ENCODE measurements at regions not wholly inside any gene's neighbourhood (a gene's known extent, or its start where the extent isn't known, plus 50 kb on each side); places are given as distances from the start of the nearest gene placed in this dataset.

DNA sequence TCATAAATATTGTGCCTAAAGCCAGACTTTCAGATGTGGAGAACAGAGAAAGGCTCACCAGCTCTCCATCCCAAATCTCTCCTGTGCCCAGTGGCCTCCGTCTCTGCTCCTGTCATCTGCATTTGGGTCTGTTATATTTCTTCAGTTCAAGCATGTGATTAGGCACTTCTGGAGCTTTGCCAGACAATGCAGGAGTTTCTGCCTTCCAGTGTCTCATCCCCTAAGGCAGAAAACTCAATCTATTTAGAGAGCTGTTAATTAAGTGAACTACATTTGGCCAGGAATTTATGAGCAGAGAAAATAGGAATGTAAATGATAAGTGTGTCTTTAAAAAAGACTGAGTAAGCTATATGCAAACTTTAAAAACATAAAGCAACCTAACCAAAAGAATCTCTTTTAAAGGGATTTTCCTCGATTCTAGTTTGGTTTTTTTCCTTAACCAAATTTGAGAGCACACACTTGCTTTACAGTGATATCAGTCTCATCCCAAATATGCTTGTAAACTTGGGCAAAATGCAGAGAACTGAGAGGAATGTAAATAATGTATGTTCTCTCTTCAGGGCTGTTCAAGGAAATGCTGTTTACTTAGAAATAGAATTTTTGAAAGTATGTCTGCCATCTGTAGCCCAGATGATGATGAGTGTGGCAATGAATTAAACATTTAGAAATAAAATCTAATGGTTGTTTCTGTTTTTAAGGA, 113.9 kb downstream of the ELOVL4 start:
- peak; percentile 15 for DNase-seq
- Histone ChIP-seq H3K4me3 (ENCODE audit: low read length) (no peak overlapping the region), H3K36me3 (ENCODE audit: control insufficient read depth, insufficient read depth, low read length) (no peaks in the 10 kb centered on the region), H3K4me1 (ENCODE audit: control insufficient read depth, insufficient read depth, low read length) (no peaks in the 10 kb centered on the region), H3K27me3 (ENCODE audit: control insufficient read depth, insufficient read depth, low read length) (no peaks in the 10 kb centered on the region), H3K9me3 (replicated peaks; ENCODE audit: control insufficient read depth, low read depth, low read length) (no peaks in the 10 kb centered on the region), H3K27ac (ENCODE audit: low read length) (no peak overlapping the region)
- WGBS (ENCODE audit: insufficient coverage): no CpG with 5 or more reads among the region's 2 CpGs

DNA sequence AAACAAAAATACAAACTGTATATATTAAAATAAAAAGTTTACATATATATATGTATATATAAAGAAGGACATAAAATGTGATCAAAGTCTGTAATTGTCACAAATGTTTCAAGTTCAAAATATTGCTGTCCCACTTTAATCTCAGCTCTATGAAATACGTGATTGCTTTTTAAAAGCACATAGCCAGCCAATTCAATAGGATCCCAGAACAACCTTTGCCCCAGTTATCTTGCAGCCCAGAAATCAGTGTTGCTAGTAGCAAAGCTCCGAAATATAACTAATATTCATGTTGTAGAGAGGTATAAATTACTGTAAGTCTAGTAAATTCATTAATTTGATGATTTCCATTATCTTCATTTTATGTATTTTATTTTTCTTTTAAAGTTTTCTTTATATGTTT, 114.6 kb downstream of the ELOVL4 start:
- no peaks in the 10 kb centered on the region for H3K9me3 ChIP-seq (replicated peaks; ENCODE audit: control insufficient read depth, low read depth, low read length)
- DNase-seq: no peak
- 78% methylated on average over 1 of the region's 2 CpGs for WGBS (ENCODE audit: insufficient coverage)
- H3K36me3 ChIP-seq (ENCODE audit: control insufficient read depth, insufficient read depth, low read length): no peaks in the 10 kb centered on the region
- no peak overlapping the region for H3K4me3 ChIP-seq (ENCODE audit: low read length)
- H3K27ac ChIP-seq (ENCODE audit: low read length): no peak overlapping the region
- no peaks in the 10 kb centered on the region for H3K4me1 ChIP-seq (ENCODE audit: control insufficient read depth, insufficient read depth, low read length)
- no peaks in the 10 kb centered on the region for H3K27me3 ChIP-seq (ENCODE audit: control insufficient read depth, insufficient read depth, low read length)

GRCh38 chr6:79824202-79824601, 123.2 kb downstream of the ELOVL4 start:
- no peak overlapping the region for H3K27ac ChIP-seq (ENCODE audit: low read length)
- H3K4me1 ChIP-seq (ENCODE audit: control insufficient read depth, insufficient read depth, low read length): no peaks in the 10 kb centered on the region
- H3K9me3 ChIP-seq (replicated peaks; ENCODE audit: control insufficient read depth, low read depth, low read length): no peaks in the 10 kb centered on the region
- no peaks in the 10 kb centered on the region for H3K27me3 ChIP-seq (ENCODE audit: control insufficient read depth, insufficient read depth, low read length)
- H3K4me3 ChIP-seq (ENCODE audit: low read length): no peak overlapping the region
- peak; percentile 23 for DNase-seq
- WGBS (ENCODE audit: insufficient coverage): no CpG with 5 or more reads among the region's 2 CpGs
- H3K36me3 ChIP-seq (ENCODE audit: control insufficient read depth, insufficient read depth, low read length): no peaks in the 10 kb centered on the region

GRCh38 chr6:79821859-79822258, 125.5 kb downstream of the ELOVL4 start:
- DNase-seq: no peak
- Histone ChIP-seq H3K4me1 (ENCODE audit: control insufficient read depth, insufficient read depth, low read length) (no peaks in the 10 kb centered on the region), H3K36me3 (ENCODE audit: control insufficient read depth, insufficient read depth, low read length) (no peaks in the 10 kb centered on the region), H3K4me3 (ENCODE audit: low read length) (no peak overlapping the region), H3K27me3 (ENCODE audit: control insufficient read depth, insufficient read depth, low read length) (no peaks in the 10 kb centered on the region), H3K27ac (ENCODE audit: low read length) (no peak overlapping the region), H3K9me3 (replicated peaks; ENCODE audit: control insufficient read depth, low read depth, low read length) (no peaks in the 10 kb centered on the region)
- no CpG with 5 or more reads among the region's 3 CpGs for WGBS (ENCODE audit: insufficient coverage)

- DNase-seq: no peak
- 67% methylated on average over 1 of the region's 3 CpGs for WGBS (ENCODE audit: insufficient coverage)
- H3K36me3 ChIP-seq (ENCODE audit: control insufficient read depth, insufficient read depth, low read length): no peaks in the 10 kb centered on the region
Observed at GRCh38 chr6:79818471-79818870, 128.9 kb downstream of the ELOVL4 start.

DNA sequence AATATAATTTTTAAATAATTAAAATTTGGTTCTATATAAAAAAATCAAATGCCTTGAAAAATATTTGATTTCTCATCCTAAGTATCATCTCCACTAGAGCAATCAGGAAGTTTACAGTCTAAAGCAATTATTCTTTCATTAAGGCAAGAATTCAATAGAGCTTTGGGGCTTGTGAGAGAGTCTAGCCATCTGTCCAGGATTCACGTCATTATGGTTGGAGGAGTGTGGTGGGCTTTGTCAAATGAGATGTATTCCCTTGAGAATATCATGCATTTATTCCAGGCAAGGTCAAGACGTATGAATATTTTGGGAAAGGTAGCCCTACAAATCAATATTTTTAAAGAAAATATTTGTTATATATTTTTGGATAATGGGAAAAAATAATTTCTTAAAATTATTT, 132.4 kb downstream of the ELOVL4 start:
- no CpG with 5 or more reads among the region's 2 CpGs for WGBS (ENCODE audit: insufficient coverage)
- Histone ChIP-seq H3K36me3 (ENCODE audit: control insufficient read depth, insufficient read depth, low read length) (no peaks in the 10 kb centered on the region), H3K4me1 (ENCODE audit: control insufficient read depth, insufficient read depth, low read length) (peaks cover 4% of the 10 kb centered on the region), H3K27me3 (ENCODE audit: control insufficient read depth, insufficient read depth, low read length) (no peaks in the 10 kb centered on the region), H3K27ac (ENCODE audit: low read length) (no peak overlapping the region), H3K4me3 (ENCODE audit: low read length) (no peak overlapping the region), H3K9me3 (replicated peaks; ENCODE audit: control insufficient read depth, low read depth, low read length) (no peaks in the 10 kb centered on the region)
- no peak for DNase-seq

More at GRCh38 chr6:79818471-79818870, 128.9 kb downstream of the ELOVL4 start:
- H3K4me3 ChIP-seq (ENCODE audit: low read length): no peak overlapping the region
- H3K27ac ChIP-seq (ENCODE audit: low read length): no peak overlapping the region
- no peaks in the 10 kb centered on the region for H3K9me3 ChIP-seq (replicated peaks; ENCODE audit: control insufficient read depth, low read depth, low read length)
- no peaks in the 10 kb centered on the region for H3K27me3 ChIP-seq (ENCODE audit: control insufficient read depth, insufficient read depth, low read length)
- H3K4me1 ChIP-seq (ENCODE audit: control insufficient read depth, insufficient read depth, low read length): no peaks in the 10 kb centered on the region

DNA sequence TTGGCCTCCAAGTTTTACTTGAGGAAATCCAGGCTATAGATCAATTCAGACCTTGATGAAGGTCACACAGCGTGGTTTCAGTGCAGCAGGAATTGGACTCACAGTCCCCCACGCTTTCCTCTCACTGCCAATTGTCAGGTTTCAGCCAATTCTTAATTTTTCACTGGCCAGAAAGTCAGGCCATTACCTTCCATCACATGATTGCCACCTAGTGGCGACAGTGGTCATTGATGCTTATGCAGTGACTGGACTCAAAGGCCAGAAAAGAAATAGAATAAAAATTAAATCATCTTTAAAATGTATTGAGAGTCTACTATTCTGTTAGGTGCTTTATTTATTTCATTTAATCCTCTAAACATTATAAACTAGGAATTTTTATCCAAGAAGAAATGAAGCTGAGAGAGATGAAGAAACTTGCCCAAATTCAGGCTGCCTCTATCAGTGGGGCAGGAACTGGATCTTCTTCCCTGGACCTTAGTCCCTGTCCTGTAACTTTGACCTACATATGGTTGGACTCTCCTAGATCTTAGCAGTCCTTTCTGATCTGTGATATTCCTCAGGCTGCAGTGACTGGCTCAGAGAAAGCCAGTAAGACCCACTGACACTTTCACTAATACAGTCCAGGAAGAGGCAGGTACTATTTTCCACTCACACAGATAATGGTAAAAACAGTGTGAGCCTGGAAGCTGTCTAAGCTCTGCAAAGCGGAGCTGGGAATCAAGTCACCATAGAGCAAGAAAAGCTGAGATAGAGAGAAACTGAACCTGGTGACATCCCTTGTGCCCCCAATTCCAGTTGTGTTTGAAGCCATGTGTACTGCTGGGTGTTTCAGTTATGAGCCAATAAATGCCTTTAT, 133.3 kb downstream of the ELOVL4 start:
- WGBS (ENCODE audit: insufficient coverage): 5% methylated on average over 3 of the region's 4 CpGs
- H3K4me3 ChIP-seq (ENCODE audit: low read length): no peak overlapping the region

GRCh38 chr6:79813143-79813850, 134.1 kb downstream of the ELOVL4 start:
- no peaks in the 10 kb centered on the region for H3K36me3 ChIP-seq (ENCODE audit: control insufficient read depth, insufficient read depth, low read length)
- no peak overlapping the region for H3K27ac ChIP-seq (ENCODE audit: low read length)
- DNase-seq: no peak
- no peaks in the 10 kb centered on the region for H3K9me3 ChIP-seq (replicated peaks; ENCODE audit: control insufficient read depth, low read depth, low read length)
- H3K4me3 ChIP-seq (ENCODE audit: low read length): no peak overlapping the region
- H3K27me3 ChIP-seq (ENCODE audit: control insufficient read depth, insufficient read depth, low read length): no peaks in the 10 kb centered on the region
- no CpG with 5 or more reads among the region's 2 CpGs for WGBS (ENCODE audit: insufficient coverage)
- peaks cover 4% of the 10 kb centered on the region for H3K4me1 ChIP-seq (ENCODE audit: control insufficient read depth, insufficient read depth, low read length)

More for the DNA sequence above, 133.3 kb downstream of the ELOVL4 start:
- H3K27ac ChIP-seq (ENCODE audit: low read length): no peak overlapping the region
- H3K4me1 ChIP-seq (ENCODE audit: control insufficient read depth, insufficient read depth, low read length): peaks cover 4% of the 10 kb centered on the region
- no peaks in the 10 kb centered on the region for H3K9me3 ChIP-seq (replicated peaks; ENCODE audit: control insufficient read depth, low read depth, low read length)
- DNase-seq: peak; percentile 92
- H3K27me3 ChIP-seq (ENCODE audit: control insufficient read depth, insufficient read depth, low read length): no peaks in the 10 kb centered on the region
- no peaks in the 10 kb centered on the region for H3K36me3 ChIP-seq (ENCODE audit: control insufficient read depth, insufficient read depth, low read length)

DNA sequence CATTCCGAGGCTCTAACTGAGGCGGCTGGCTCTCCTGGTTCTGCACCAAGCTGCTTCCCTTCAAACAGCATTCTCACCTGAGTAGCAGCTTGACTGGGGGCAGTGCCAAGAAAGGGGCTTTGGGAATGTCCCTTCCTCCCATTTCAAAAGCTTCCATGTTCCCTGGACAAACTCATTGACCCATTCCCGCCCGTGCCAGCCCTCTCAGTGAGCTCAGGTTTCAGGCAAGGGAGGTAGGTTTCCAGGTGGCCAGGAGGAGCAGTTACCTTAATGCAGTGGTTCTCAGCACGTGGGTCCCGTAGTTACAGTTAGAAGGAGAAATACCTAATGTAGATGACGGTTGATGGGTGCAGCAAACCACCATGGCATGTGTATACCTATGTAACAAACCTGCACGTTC, 135.2 kb downstream of the ELOVL4 start:
- Histone ChIP-seq H3K4me3 (ENCODE audit: low read length) (no peak overlapping the region), H3K9me3 (replicated peaks; ENCODE audit: control insufficient read depth, low read depth, low read length) (no peaks in the 10 kb centered on the region), H3K27ac (ENCODE audit: low read length) (no peak overlapping the region), H3K4me1 (ENCODE audit: control insufficient read depth, insufficient read depth, low read length) (peaks cover 4% of the 10 kb centered on the region), H3K27me3 (ENCODE audit: control insufficient read depth, insufficient read depth, low read length) (no peaks in the 10 kb centered on the region), H3K36me3 (ENCODE audit: control insufficient read depth, insufficient read depth, low read length) (no peaks in the 10 kb centered on the region)
- WGBS (ENCODE audit: insufficient coverage): 100% methylated on average over 1 of the region's 8 CpGs
- DNase-seq: no peak

- DNase-seq: peak; percentile 37
- WGBS (ENCODE audit: insufficient coverage): no CpG with 5 or more reads among the region's 3 CpGs
- Histone ChIP-seq H3K36me3 (ENCODE audit: control insufficient read depth, insufficient read depth, low read length) (no peaks in the 10 kb centered on the region), H3K27me3 (ENCODE audit: control insufficient read depth, insufficient read depth, low read length) (no peaks in the 10 kb centered on the region), H3K27ac (ENCODE audit: low read length) (peak overlapping the region; percentile 67), H3K9me3 (replicated peaks; ENCODE audit: control insufficient read depth, low read depth, low read length) (no peaks in the 10 kb centered on the region), H3K4me3 (ENCODE audit: low read length) (no peak overlapping the region), H3K4me1 (ENCODE audit: control insufficient read depth, insufficient read depth, low read length) (peaks cover 4% of the 10 kb centered on the region)
Observed at GRCh38 chr6:79810871-79811270, 136.5 kb downstream of the ELOVL4 start.
